ENCODE measurements at regions not wholly inside any gene's neighbourhood (a gene's known extent, or its start where the extent isn't known, plus 50 kb on each side); places are given as distances from the start of the nearest gene placed in this dataset.

- H3K27ac ChIP-seq = no peak overlapping the region
- intact Hi-C loops (cut with DNase I; ENCODE audit: low total_unique reads) = no loop called here
- DNase-seq = no peak
Observed at GRCh38 chr16:51872524-51872923, 674.4 kb downstream of the TOX3 start.

GRCh38 chr16:51870296-51870854 lies 676.6 kb downstream of the TOX3 start:
- TF ChIP-seq CTCF (IDR thresholded peaks at IDR 0.05) (no peak), POLR2A (IDR thresholded peaks at IDR 0.05) (no peak)
- no peaks in the 10 kb centered on the region for H3K9me3 ChIP-seq
- no peak overlapping the region for H3K4me3 ChIP-seq
- DNase-seq = no peak
- no peak overlapping the region for H3K27ac ChIP-seq
- intact Hi-C loops (cut with DNase I; ENCODE audit: low total_unique reads) = no loop called here
- no peaks in the 10 kb centered on the region for H3K27me3 ChIP-seq
- no peaks in the 10 kb centered on the region for H3K4me1 ChIP-seq
- H3K36me3 ChIP-seq = no peaks in the 10 kb centered on the region

More at GRCh38 chr16:51872524-51872923, 674.4 kb downstream of the TOX3 start:
- Histone ChIP-seq H3K9me3 (no peaks in the 10 kb centered on the region), H3K4me1 (no peaks in the 10 kb centered on the region), H3K4me3 (no peak overlapping the region), H3K36me3 (no peaks in the 10 kb centered on the region), H3K27me3 (no peaks in the 10 kb centered on the region)
- TF ChIP-seq POLR2A (IDR thresholded peaks at IDR 0.05) (no peak), CTCF (IDR thresholded peaks at IDR 0.05) (no peak)

GRCh38 chr16:51869176-51869575 lies 677.8 kb downstream of the TOX3 start:
- H3K9me3 ChIP-seq = no peaks in the 10 kb centered on the region
- no peak overlapping the region for H3K27ac ChIP-seq
- intact Hi-C loops (cut with DNase I; ENCODE audit: low total_unique reads) = no loop called here
- no peak for TF ChIP-seq CTCF (IDR thresholded peaks at IDR 0.05)
- no peak for TF ChIP-seq POLR2A (IDR thresholded peaks at IDR 0.05)
- H3K4me3 ChIP-seq = no peak overlapping the region
- H3K27me3 ChIP-seq = no peaks in the 10 kb centered on the region
- H3K36me3 ChIP-seq = no peaks in the 10 kb centered on the region
- H3K4me1 ChIP-seq = no peaks in the 10 kb centered on the region
- no peak for DNase-seq

GRCh38 chr16:51868631-51869030 lies 678.3 kb downstream of the TOX3 start:
- no peaks in the 10 kb centered on the region for H3K9me3 ChIP-seq
- no peak for DNase-seq
- H3K36me3 ChIP-seq = no peaks in the 10 kb centered on the region
- no peak overlapping the region for H3K27ac ChIP-seq
- H3K27me3 ChIP-seq = no peaks in the 10 kb centered on the region
- no peaks in the 10 kb centered on the region for H3K4me1 ChIP-seq
- no peak overlapping the region for H3K4me3 ChIP-seq
- intact Hi-C loops (cut with DNase I; ENCODE audit: low total_unique reads) = no loop called here
- TF ChIP-seq POLR2A (IDR thresholded peaks at IDR 0.05) (no peak), CTCF (IDR thresholded peaks at IDR 0.05) (no peak)

- Histone ChIP-seq H3K36me3 (no peaks in the 10 kb centered on the region), H3K27me3 (no peaks in the 10 kb centered on the region), H3K9me3 (no peaks in the 10 kb centered on the region), H3K27ac (no peak overlapping the region), H3K4me1 (no peaks in the 10 kb centered on the region), H3K4me3 (no peak overlapping the region)
- intact Hi-C loops (cut with DNase I; ENCODE audit: low total_unique reads) = no loop called here
- no peak for TF ChIP-seq CTCF (IDR thresholded peaks at IDR 0.05)
- TF ChIP-seq POLR2A (IDR thresholded peaks at IDR 0.05) = no peak
- DNase-seq = no peak
Observed at GRCh38 chr16:51867386-51868065, 679.4 kb downstream of the TOX3 start.

All from uterus (tissue), 3 donors.